ENCODE measurements at regions not wholly inside any gene's neighbourhood (a gene's known extent, or its start where the extent isn't known, plus 50 kb on each side); places are given as distances from the start of the nearest gene placed in this dataset.

GRCh38 chr2:185472574-185472973 is 266.0 kb upstream of the FSIP2 start:
- no peak for DNase-seq
- Histone ChIP-seq H3K4me3 (ENCODE audit: low read depth in 2 of 2, low read length in 1 of 2) (no peak overlapping the region), H3F3A (replicated peaks; ENCODE audit: insufficient read depth) (no peaks in the 10 kb centered on the region), H3K4me2 (no peak overlapping the region), H3K9ac (no peak overlapping the region), H3K27me3 (ENCODE audit: insufficient read depth) (no peaks in the 10 kb centered on the region), H3K36me3 (replicated peaks in 1 of 2; ENCODE audit: control insufficient read depth in 1 of 2, insufficient read depth in 2 of 2, low read length in 1 of 2) (no peaks in the 10 kb centered on the region), H3K79me2 (ENCODE audit: insufficient read depth) (no peaks in the 10 kb centered on the region), H3K9me3 (no peaks in the 10 kb centered on the region), H3K27ac (ENCODE audit: low read depth in 2 of 2, low read length in 1 of 2) (no peak overlapping the region), H2AFZ (ENCODE audit: low read depth) (no peak overlapping the region), H4K20me1 (ENCODE audit: insufficient read depth) (no peaks in the 10 kb centered on the region), H3K4me1 (ENCODE audit: control insufficient read depth in 1 of 2, insufficient read depth in 2 of 2, low read depth in 1 of 2, low read length in 1 of 2) (no peaks in the 10 kb centered on the region), H3K9me2 (no peaks in the 10 kb centered on the region)
- ChIA-PET POLR2A (no interaction called here), CTCF (interaction anchor here (1.6 kb wide), 1 partner anchor 25 kb away, joined by 4 read pairs; no protein-coding TSS in a partner anchor)
- WGBS (ENCODE audit: low lambda C conversion rate), result 73% methylated on average over 5 of the region's 5 CpGs
- TF ChIP-seq, protein P1, sequence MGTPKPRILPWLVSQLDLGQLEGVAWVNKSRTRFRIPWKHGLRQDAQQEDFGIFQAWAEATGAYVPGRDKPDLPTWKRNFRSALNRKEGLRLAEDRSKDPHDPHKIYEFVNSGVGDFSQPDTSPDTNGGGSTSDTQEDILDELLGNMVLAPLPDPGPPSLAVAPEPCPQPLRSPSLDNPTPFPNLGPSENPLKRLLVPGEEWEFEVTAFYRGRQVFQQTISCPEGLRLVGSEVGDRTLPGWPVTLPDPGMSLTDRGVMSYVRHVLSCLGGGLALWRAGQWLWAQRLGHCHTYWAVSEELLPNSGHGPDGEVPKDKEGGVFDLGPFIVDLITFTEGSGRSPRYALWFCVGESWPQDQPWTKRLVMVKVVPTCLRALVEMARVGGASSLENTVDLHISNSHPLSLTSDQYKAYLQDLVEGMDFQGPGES (IDR thresholded peaks at IDR 0.05; ENCODE audit: low read depth, low read length), result no peak
- no peak for TF ChIP-seq REST (IDR thresholded peaks at IDR 0.05; ENCODE audit: low read depth, low read length)
- TF ChIP-seq FOXM1 (IDR thresholded peaks at IDR 0.05; ENCODE audit: low read depth), result no peak
- TF ChIP-seq TEAD4 (IDR thresholded peaks at IDR 0.05; ENCODE audit: borderline replicate concordance, insufficient read depth), result no peak
- no peak for TF ChIP-seq RFX5 (IDR thresholded peaks at IDR 0.05; ENCODE audit: low read length)
- TF ChIP-seq YY1 (IDR thresholded peaks at IDR 0.05; ENCODE audit: low read depth), result no peak
- TF ChIP-seq RXRA (IDR thresholded peaks at IDR 0.05; ENCODE audit: borderline replicate concordance, low read depth), result no peak
- no peak for TF ChIP-seq EZH2phosphoT487 (IDR thresholded peaks at IDR 0.05; ENCODE audit: borderline replicate concordance, low read depth)
- no peak for TF ChIP-seq ZBTB33 (IDR thresholded peaks at IDR 0.05; ENCODE audit: borderline replicate concordance, low read depth)
- TF ChIP-seq JUND (IDR thresholded peaks at IDR 0.05), result no peak
- no peak for TF ChIP-seq SMC3 (IDR thresholded peaks at IDR 0.05; ENCODE audit: low read depth, low read length)
- TF ChIP-seq CHD2 (IDR thresholded peaks at IDR 0.05; ENCODE audit: low read length, partially characterized antibody), result no peak
- TF ChIP-seq GATA2 (CRISPR knock-in tag; IDR thresholded peaks at IDR 0.05), result no peak
- no peak for TF ChIP-seq RAD21 (IDR thresholded peaks at IDR 0.05; ENCODE audit: low read length)
- TF ChIP-seq POLR2AphosphoS5 (IDR thresholded peaks at IDR 0.05; ENCODE audit: low read depth, low read length), result no peak
- no peak for TF ChIP-seq TAF1 (IDR thresholded peaks at IDR 0.05; ENCODE audit: borderline replicate concordance, low read depth, low read length)
- no peak for TF ChIP-seq MEF2A (IDR thresholded peaks at IDR 0.05; ENCODE audit: borderline replicate concordance, low read depth)
- no peak for TF ChIP-seq NRF1 (IDR thresholded peaks at IDR 0.05; ENCODE audit: low read depth, low read length)
- TF ChIP-seq PBX3 (IDR thresholded peaks at IDR 0.05), result no peak
- TF ChIP-seq, protein P2, sequence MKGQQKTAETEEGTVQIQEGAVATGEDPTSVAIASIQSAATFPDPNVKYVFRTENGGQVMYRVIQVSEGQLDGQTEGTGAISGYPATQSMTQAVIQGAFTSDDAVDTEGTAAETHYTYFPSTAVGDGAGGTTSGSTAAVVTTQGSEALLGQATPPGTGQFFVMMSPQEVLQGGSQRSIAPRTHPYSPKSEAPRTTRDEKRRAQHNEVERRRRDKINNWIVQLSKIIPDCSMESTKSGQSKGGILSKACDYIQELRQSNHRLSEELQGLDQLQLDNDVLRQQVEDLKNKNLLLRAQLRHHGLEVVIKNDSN (IDR thresholded peaks at IDR 0.05; ENCODE audit: borderline replicate concordance, low read depth), result no peak
